Epithelial cell of esophagus (primary cell): ENCODE measurements at regions not wholly inside any gene's neighbourhood (a gene's known extent, or its start where the extent isn't known, plus 50 kb on each side); places are given as distances from the start of the nearest gene placed in this dataset.
A peak's percentile ranks its signal among the peaks of the same experiment; 100 is the strongest.
"Not testable (repeated sequence)": the region's sequence is repeated elsewhere in the genome, so short reads cannot be mapped to it uniquely, and the experiment has no call there.

Experiments
- DNase-seq: peaks from one replicate; pipeline ENCODE4 v3.0.0; 2010; ENCODE audit warnings: low read depth
- H3K4me3 ChIP-seq: 2 replicates; pipeline ENCODE4 v1.5.1; 2011; ENCODE audit warnings: mild to moderate bottlenecking, low read length, control low read depth
- CTCF ChIP-seq: IDR thresholded peaks from 2 replicates; pipeline ENCODE4 v1.5.1; 2011; ENCODE audit warnings: low read depth, mild to moderate bottlenecking, low read length, control low read depth, inconsistent platforms; ENCODE audit not compliant: insufficient read depth; ENCODE audit errors: missing control alignments

- no peak for TF ChIP-seq CTCF
- no peak overlapping the region for H3K4me3 ChIP-seq
- DNase-seq = no peak
Measured at GRCh38 chr21:36610935-36611334, 88.0 kb upstream of the SIM2 start.

- TF ChIP-seq CTCF = no peak
- no peak for DNase-seq
- no peak overlapping the region for H3K4me3 ChIP-seq
Measured at GRCh38 chr21:36611379-36611778, 87.5 kb upstream of the SIM2 start.

DNA sequence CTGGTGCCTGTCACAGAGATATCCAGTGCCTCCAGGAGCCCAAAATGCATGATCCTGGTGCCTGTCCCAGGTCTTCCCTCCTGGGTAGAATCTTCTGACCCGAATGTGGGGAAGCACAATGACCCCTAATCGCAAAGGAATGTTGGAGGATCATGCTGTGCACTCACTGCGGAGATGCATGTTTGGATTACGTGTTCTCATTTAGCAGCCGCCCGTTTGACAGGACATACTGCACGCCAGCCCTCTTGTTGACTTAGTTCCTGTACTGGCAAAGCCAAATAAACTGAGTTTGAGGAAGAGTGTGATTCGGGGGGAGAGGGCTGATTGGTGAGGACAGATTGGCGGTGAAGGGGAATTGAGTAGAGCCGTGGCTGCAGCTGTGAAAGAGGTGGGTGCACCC lies 85.9 kb upstream of the SIM2 start:
- no peak for TF ChIP-seq CTCF
- no peak overlapping the region for H3K4me3 ChIP-seq
- peak; percentile 51 for DNase-seq

GRCh38 chr21:36613554-36613953 lies 85.4 kb upstream of the SIM2 start:
- no peak overlapping the region for H3K4me3 ChIP-seq
- DNase-seq = no peak
- TF ChIP-seq CTCF = no peak

GRCh38 chr21:36615274-36615964 lies 83.5 kb upstream of the SIM2 start:
- no peak for TF ChIP-seq CTCF
- DNase-seq = no peak
- no peak overlapping the region for H3K4me3 ChIP-seq

DNA sequence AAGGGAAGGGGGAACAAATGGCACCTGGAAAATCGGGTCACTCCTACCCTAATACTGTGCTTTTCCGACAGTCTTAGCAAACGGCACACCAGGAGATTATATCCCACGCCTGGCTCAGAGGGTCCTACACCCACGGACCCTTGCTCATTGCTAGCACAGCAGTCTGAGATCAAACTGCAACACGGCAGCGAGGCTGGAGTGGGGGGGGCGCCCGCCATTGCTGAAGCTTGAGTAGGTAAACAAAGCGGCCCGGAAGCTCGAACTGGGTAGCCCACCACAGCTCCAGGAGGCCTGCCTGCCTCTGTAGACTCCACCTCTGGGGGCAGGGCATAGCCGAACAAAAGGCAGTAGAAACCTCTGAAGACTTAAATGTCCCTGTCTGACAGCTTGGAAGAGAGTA lies 82.1 kb upstream of the SIM2 start:
- not testable (repeated sequence) for H3K4me3 ChIP-seq, DNase-seq

DNA sequence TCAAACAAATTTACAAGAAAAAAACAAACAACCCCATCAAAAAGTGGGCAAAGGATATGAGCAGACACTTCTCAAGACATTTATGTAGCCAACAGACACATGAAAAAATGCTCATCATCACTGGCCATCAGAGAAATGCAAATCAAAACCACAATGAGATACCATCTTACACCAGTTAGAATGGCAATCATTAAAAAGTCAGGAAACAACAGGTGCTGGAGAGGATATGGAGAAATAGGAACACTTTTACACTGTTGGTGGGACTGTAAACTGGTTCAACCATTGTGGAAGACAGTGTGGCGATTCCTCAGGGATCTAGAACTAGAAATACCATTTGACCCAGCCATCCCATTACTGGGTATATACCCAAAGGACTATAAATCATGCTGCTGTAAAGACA lies 77.1 kb upstream of the SIM2 start:
- H3K4me3 ChIP-seq, DNase-seq: not testable (repeated sequence)

DNA sequence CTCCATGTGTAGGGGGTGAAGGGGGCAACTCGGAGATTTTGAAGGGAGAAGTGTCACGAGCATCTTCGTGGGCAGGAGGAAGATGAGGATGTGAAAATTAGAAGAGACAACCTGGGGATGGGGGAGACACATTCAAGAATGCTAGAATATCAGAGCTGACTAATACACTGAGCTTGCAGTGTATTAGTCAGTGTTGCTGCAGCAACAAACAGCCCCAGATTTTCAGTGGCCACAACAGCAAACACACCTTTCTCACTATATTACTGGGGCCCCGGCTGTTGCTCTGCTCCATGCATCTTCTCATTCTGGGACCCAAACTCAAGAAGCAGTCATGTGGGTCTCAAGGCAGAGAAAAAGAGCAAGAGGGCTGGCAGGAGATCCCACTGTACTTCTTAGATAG lies 74.8 kb upstream of the SIM2 start:
- H3K4me3 ChIP-seq = no peak overlapping the region
- TF ChIP-seq CTCF = no peak
- no peak for DNase-seq
